Ishikawa (cell line): ENCODE measurements at regions not wholly inside any gene's neighbourhood (a gene's known extent, or its start where the extent isn't known, plus 50 kb on each side); places are given as distances from the start of the nearest gene placed in this dataset.

Experiments
- CREB1 ChIP-seq: IDR thresholded peaks from 2 replicates; pipeline ENCODE4 v1.6.1; 2012; ENCODE audit warnings: low read depth
- EGR1 ChIP-seq: IDR thresholded peaks from 2 replicates; pipeline ENCODE4 v1.6.1; 2012
- FOXM1 ChIP-seq: IDR thresholded peaks from 2 replicates; pipeline ENCODE4 v1.6.1; 2012; ENCODE audit warnings: low read depth, borderline replicate concordance
- MAX ChIP-seq: IDR thresholded peaks from 2 replicates; pipeline ENCODE4 v1.6.1; 2012
- RAD21 ChIP-seq: IDR thresholded peaks from 2 replicates; pipeline ENCODE4 v1.6.1; 2012; ENCODE audit warnings: low read depth
- TAF1 ChIP-seq: IDR thresholded peaks from 2 replicates; pipeline ENCODE4 v1.6.1; 2012; ENCODE audit warnings: low read depth, mild to moderate bottlenecking

DNA sequence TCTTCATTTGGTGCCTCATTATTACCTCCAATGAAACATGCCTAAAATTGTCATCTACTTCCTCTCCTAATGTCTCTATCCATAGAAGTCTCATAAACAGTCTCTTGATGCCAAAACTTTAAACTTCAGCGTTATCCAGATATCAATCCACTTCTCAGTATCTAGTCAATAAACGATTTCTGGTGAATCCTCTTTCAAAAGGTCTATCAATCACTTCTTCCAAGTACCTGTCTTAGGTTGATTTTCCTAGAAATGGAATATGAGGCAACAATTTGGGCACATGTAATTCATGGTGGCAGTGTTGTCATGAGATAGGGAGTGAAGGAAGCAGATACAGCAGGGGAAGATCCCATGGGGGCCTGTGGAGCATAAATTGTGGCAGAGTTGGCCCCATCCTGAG, 348.5 kb upstream of the POU1F1 start:
- TF ChIP-seq RAD21 = no peak
- no peak for TF ChIP-seq EGR1
- TF ChIP-seq CREB1 = no peak
- no peak for TF ChIP-seq MAX
- TF ChIP-seq TAF1 = no peak
- no peak for TF ChIP-seq FOXM1
